ENCODE measurements at regions not wholly inside any gene's neighbourhood (a gene's known extent, or its start where the extent isn't known, plus 50 kb on each side); places are given as distances from the start of the nearest gene placed in this dataset.

- H3K9me2 ChIP-seq (replicated peaks; ENCODE audit: low read depth, low read length), result no peaks in the 10 kb centered on the region
- no peaks in the 10 kb centered on the region for H4K20me1 ChIP-seq (ENCODE audit: insufficient read depth, low read length, poor library complexity, severe bottlenecking)
- no peak overlapping the region for H3K4me3 ChIP-seq (ENCODE audit: low read length, poor library complexity, severe bottlenecking)
- TF ChIP-seq EZH2phosphoT487 (IDR thresholded peaks at IDR 0.05; ENCODE audit: borderline replicate concordance) (no peak), CTCF (conservative IDR thresholded peaks at IDR 0.05; ENCODE audit: low read length) (no peak)
- H3K9ac ChIP-seq (ENCODE audit: low read depth, low read length, poor library complexity, severe bottlenecking), result no peak overlapping the region
- H2AFZ ChIP-seq (ENCODE audit: low read length), result no peak overlapping the region
- no peaks in the 10 kb centered on the region for H3F3A ChIP-seq (ENCODE audit: low read depth)
- H3K79me2 ChIP-seq (ENCODE audit: insufficient read depth, low read length), result no peaks in the 10 kb centered on the region
- no peak overlapping the region for H3K4me2 ChIP-seq (ENCODE audit: low read depth, low read length, poor library complexity, severe bottlenecking)
- H3K4me1 ChIP-seq (ENCODE audit: insufficient read depth, low read length, poor library complexity, severe bottlenecking), result no peaks in the 10 kb centered on the region
- no peaks in the 10 kb centered on the region for H3K9me3 ChIP-seq (ENCODE audit: insufficient read depth, low read depth, low read length)
- no peaks in the 10 kb centered on the region for H3K36me3 ChIP-seq (ENCODE audit: insufficient read depth, low read length)
- H3K27me3 ChIP-seq (ENCODE audit: insufficient read depth, low read length, poor library complexity, severe bottlenecking), result no peaks in the 10 kb centered on the region
Observed at GRCh38 chr1:212507369-212507768, 74.6 kb downstream of the NENF start.

GRCh38 chr1:212512816-212513559 is 80.3 kb downstream of the NENF start:
- Histone ChIP-seq H3K4me2 (ENCODE audit: low read depth, low read length, poor library complexity, severe bottlenecking) (no peak overlapping the region), H3K79me2 (ENCODE audit: insufficient read depth, low read length) (no peaks in the 10 kb centered on the region), H3K9me3 (ENCODE audit: insufficient read depth, low read depth, low read length) (no peaks in the 10 kb centered on the region), H3K9ac (ENCODE audit: low read depth, low read length, poor library complexity, severe bottlenecking) (no peak overlapping the region), H3K36me3 (ENCODE audit: insufficient read depth, low read length) (no peaks in the 10 kb centered on the region), H3K9me2 (replicated peaks; ENCODE audit: low read depth, low read length) (no peaks in the 10 kb centered on the region), H3K27me3 (ENCODE audit: insufficient read depth, low read length, poor library complexity, severe bottlenecking) (peaks cover 5% of the 10 kb centered on the region), H3F3A (ENCODE audit: low read depth) (no peaks in the 10 kb centered on the region), H2AFZ (ENCODE audit: low read length) (no peak overlapping the region), H3K4me3 (ENCODE audit: low read length, poor library complexity, severe bottlenecking) (no peak overlapping the region), H3K4me1 (ENCODE audit: insufficient read depth, low read length, poor library complexity, severe bottlenecking) (no peaks in the 10 kb centered on the region), H4K20me1 (ENCODE audit: insufficient read depth, low read length, poor library complexity, severe bottlenecking) (no peaks in the 10 kb centered on the region)
- no peak for TF ChIP-seq CTCF (conservative IDR thresholded peaks at IDR 0.05; ENCODE audit: low read length)
- TF ChIP-seq EZH2phosphoT487 (IDR thresholded peaks at IDR 0.05; ENCODE audit: borderline replicate concordance), result no peak

- Histone ChIP-seq H2AFZ (ENCODE audit: low read length) (no peak overlapping the region), H3K4me2 (ENCODE audit: low read depth, low read length, poor library complexity, severe bottlenecking) (no peak overlapping the region), H3K9ac (ENCODE audit: low read depth, low read length, poor library complexity, severe bottlenecking) (no peak overlapping the region), H3K9me3 (ENCODE audit: insufficient read depth, low read depth, low read length) (no peaks in the 10 kb centered on the region), H3K36me3 (ENCODE audit: insufficient read depth, low read length) (no peaks in the 10 kb centered on the region), H4K20me1 (ENCODE audit: insufficient read depth, low read length, poor library complexity, severe bottlenecking) (no peaks in the 10 kb centered on the region), H3K79me2 (ENCODE audit: insufficient read depth, low read length) (no peaks in the 10 kb centered on the region), H3K4me3 (ENCODE audit: low read length, poor library complexity, severe bottlenecking) (no peak overlapping the region), H3F3A (ENCODE audit: low read depth) (no peaks in the 10 kb centered on the region), H3K4me1 (ENCODE audit: insufficient read depth, low read length, poor library complexity, severe bottlenecking) (no peaks in the 10 kb centered on the region), H3K27me3 (ENCODE audit: insufficient read depth, low read length, poor library complexity, severe bottlenecking) (peaks cover 5% of the 10 kb centered on the region), H3K9me2 (replicated peaks; ENCODE audit: low read depth, low read length) (no peaks in the 10 kb centered on the region)
- TF ChIP-seq CTCF (conservative IDR thresholded peaks at IDR 0.05; ENCODE audit: low read length), result no peak
- no peak for TF ChIP-seq EZH2phosphoT487 (IDR thresholded peaks at IDR 0.05; ENCODE audit: borderline replicate concordance)
Observed at GRCh38 chr1:212513586-212513985, 80.9 kb downstream of the NENF start.

All from Loucy (cell line).